ENCODE measurements at regions not wholly inside any gene's neighbourhood (a gene's known extent, or its start where the extent isn't known, plus 50 kb on each side); places are given as distances from the start of the nearest gene placed in this dataset.

DNA sequence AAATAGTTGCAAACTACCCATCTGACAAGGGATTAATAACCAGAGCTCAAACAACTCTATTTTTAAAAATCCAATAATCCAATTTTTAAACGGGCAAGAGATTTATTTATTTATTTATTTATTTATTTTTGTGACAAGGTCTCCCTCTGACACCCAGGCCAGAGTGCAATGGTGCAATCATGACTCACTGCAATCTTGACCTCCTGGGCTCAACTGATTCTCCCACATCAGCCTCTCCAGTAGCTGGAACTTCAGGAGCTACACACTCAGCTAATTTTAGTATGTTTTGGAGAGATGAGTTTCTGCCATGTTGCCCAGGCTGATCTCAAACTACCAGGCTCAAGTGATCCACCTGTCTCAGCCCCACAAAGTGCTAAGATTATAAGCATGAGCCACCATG, 267.2 kb upstream of the BLID start (continued):
- no peak for TF ChIP-seq NR3C1 (CRISPR knock-in tag; conservative IDR thresholded peaks at IDR 0.05; ENCODE audit: low read depth)
- no peak for TF ChIP-seq USF1 (CRISPR knock-in tag; IDR thresholded peaks at IDR 0.05)
- TF ChIP-seq ZNF219 (CRISPR knock-in tag; IDR thresholded peaks at IDR 0.05; ENCODE audit: borderline replicate concordance), result no peak
- no peak for TF ChIP-seq ETV6 (CRISPR knock-in tag; IDR thresholded peaks at IDR 0.05)
- no peak for TF ChIP-seq JUN (CRISPR knock-in tag; IDR thresholded peaks at IDR 0.05)
- no peak for TF ChIP-seq EMX1 (CRISPR knock-in tag; IDR thresholded peaks at IDR 0.05)
- no peak for TF ChIP-seq NFATC4 (CRISPR knock-in tag; IDR thresholded peaks at IDR 0.05)

- Mint-ChIP-seq H3K36me3 (peaks cover 2% of the 10 kb centered on the region; the same call in 1 of the 2 replicates), H3K9me3 (peaks cover 25% of the 10 kb centered on the region), H3K4me1 (peaks cover 10% of the 10 kb centered on the region), H3K27ac (no peak overlapping the region), H3K27me3 (ENCODE audit: low read depth) (peaks cover 4% of the 10 kb centered on the region; the same call in 1 of the 2 replicates), H3K4me3 (no peak overlapping the region)
- no peak for DNase-seq (ENCODE audit: low spot score)
- ATAC-seq, result no peak
- ChIA-PET CTCF (no interaction called here), POLR2A (no interaction called here)
- TF ChIP-seq NR3C1 (CRISPR knock-in tag; conservative IDR thresholded peaks at IDR 0.05; ENCODE audit: low read depth) (no peak), SMAD3 (CRISPR knock-in tag; IDR thresholded peaks at IDR 0.05; ENCODE audit: borderline replicate concordance) (no peak), FOXJ3 (CRISPR knock-in tag; IDR thresholded peaks at IDR 0.05; ENCODE audit: borderline replicate concordance) (no peak), E2F1 (CRISPR knock-in tag; IDR thresholded peaks at IDR 0.05) (no peak), ARID4B (CRISPR knock-in tag; IDR thresholded peaks at IDR 0.05; ENCODE audit: borderline replicate concordance) (no peak), IRF1 (CRISPR knock-in tag; IDR thresholded peaks at IDR 0.05) (no peak), MYBL2 (CRISPR knock-in tag; IDR thresholded peaks at IDR 0.05) (no peak), RORB (CRISPR knock-in tag; IDR thresholded peaks at IDR 0.05) (no peak), ZNF671 (CRISPR knock-in tag; IDR thresholded peaks at IDR 0.05) (no peak), SP1 (CRISPR knock-in tag; conservative IDR thresholded peaks at IDR 0.05) (no peak), STAT6 (CRISPR knock-in tag; conservative IDR thresholded peaks at IDR 0.05; ENCODE audit: low read depth) (no peak)
- TF ChIP-seq, protein P1, sequence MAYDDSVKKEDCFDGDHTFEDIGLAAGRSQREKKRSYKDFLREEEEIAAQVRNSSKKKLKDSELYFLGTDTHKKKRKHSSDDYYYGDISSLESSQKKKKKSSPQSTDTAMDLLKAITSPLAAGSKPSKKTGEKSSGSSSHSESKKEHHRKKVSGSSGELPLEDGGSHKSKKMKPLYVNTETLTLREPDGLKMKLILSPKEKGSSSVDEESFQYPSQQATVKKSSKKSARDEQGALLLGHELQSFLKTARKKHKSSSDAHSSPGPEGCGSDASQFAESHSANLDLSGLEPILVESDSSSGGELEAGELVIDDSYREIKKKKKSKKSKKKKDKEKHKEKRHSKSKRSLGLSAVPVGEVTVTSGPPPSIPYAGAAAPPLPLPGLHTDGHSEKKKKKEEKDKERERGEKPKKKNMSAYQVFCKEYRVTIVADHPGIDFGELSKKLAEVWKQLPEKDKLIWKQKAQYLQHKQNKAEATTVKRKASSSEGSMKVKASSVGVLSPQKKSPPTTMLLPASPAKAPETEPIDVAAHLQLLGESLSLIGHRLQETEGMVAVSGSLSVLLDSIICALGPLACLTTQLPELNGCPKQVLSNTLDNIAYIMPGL (CRISPR knock-in tag; IDR thresholded peaks at IDR 0.05), result no peak
Measured at GRCh38 chr11:122375687-122376399, 259.8 kb upstream of the BLID start.

All from WTC11 (cell line).